HepG2 (cell line): ENCODE measurements at regions not wholly inside any gene's neighbourhood (a gene's known extent, or its start where the extent isn't known, plus 50 kb on each side); places are given as distances from the start of the nearest gene placed in this dataset.

Experiments
- ATAC-seq: fragments of 200-7000 bp; cut with Tn5 transposase; 3 replicates; pipeline ENCODE4 v1.9.1; 2020; ENCODE audit warnings: mild to moderate bottlenecking, moderate library complexity
- BruUV-seq: library from RNA; stranded (reverse); fragments of 400-500 nt; replicated peaks from 2 replicates; lab custom pipeline; 2021; lab: Mats Ljungman, UMichigan
- CTCF ChIA-PET: fragments of 300-600 bp; formaldehyde crosslinking; extraction: SDS; loops from one replicate; lab custom pipeline; 2021; ENCODE audit warnings: low total read pairs, inconsistent platforms, low intra/inter-chr PET ratio; lab: Yijun Ruan, JAX
- POLR2A ChIA-PET: fragments of 350-600 bp; sonication (Branson Sonifier 250); formaldehyde crosslinking; loops from one replicate; lab custom pipeline; 2020; ENCODE audit warnings: antibody characterized with exemption, inconsistent platforms; lab: Yijun Ruan, JAX
- DNase-seq: peaks from one replicate; pipeline ENCODE4 v3.0.0-alpha.2; 2015; ENCODE audit warnings: low spot score
- FAIRE-seq: peaks from 3 replicates; lab custom pipeline; 2011; peaks lifted over from hg19 to GRCh38; lab: Jason Lieb, UNC
- H2AFZ ChIP-seq: one replicate; pipeline ENCODE4 v1.6.1; 2011; ENCODE audit warnings: low read length, inconsistent platforms
- H3K27ac ChIP-seq: fragments of 300-600 bp; 3 replicates; pipeline ENCODE4 v1.8.0; 2011; ENCODE audit warnings: mixed run types, mild to moderate bottlenecking, mixed read lengths, low read length, inconsistent platforms; ENCODE audit not compliant: insufficient read depth; ENCODE audit errors: extremely low read length
- H3K27me3 ChIP-seq, 2 experiments: fragments of 200-600 bp in 1 of 2; 2 replicates in 1 of 2; 3 replicates in 1 of 2; pipeline versions ENCODE4 v1.6.0 to v1.8.0; 2011; ENCODE audit warnings: low read length in 2 of 2, mild to moderate bottlenecking in 2 of 2, moderate library complexity in 2 of 2, inconsistent platforms in 1 of 2; ENCODE audit not compliant: insufficient read depth in 2 of 2, control insufficient read depth in 1 of 2
- H3K36me3 ChIP-seq, 2 experiments: fragments of 200-600 bp in 1 of 2; replicated peaks in 1 of 2; 2 replicates in 1 of 2; 3 replicates in 1 of 2; pipeline versions ENCODE4 v1.5.1 to v1.8.0; 2011; ENCODE audit warnings: low read length in 2 of 2, inconsistent platforms in 1 of 2; ENCODE audit not compliant: insufficient read depth in 2 of 2, control insufficient read depth in 1 of 2
- H3K4me1 ChIP-seq: 2 replicates; pipeline ENCODE4 v1.5.1; 2012; ENCODE audit warnings: low read length, inconsistent platforms; ENCODE audit not compliant: insufficient read depth
- H3K4me2 ChIP-seq: 2 replicates; pipeline ENCODE4 v1.6.0; 2011; ENCODE audit warnings: low read depth, low read length, inconsistent platforms
- H3K4me3 ChIP-seq, 3 experiments: fragments of 200-600 bp in 1 of 3; sonication (generic), shearing (Covaris generic) in 1 of 3; replicated peaks in 1 of 3; 2 replicates each; pipeline ENCODE4 v1.5.1; 2011 to 2016; ENCODE audit warnings: low read length in 3 of 3, inconsistent platforms in 2 of 3, low read depth in 2 of 3, mild to moderate bottlenecking in 2 of 3, control low read depth in 1 of 3, mixed read lengths in 1 of 3; ENCODE audit not compliant: insufficient read depth in 1 of 3
- H3K79me2 ChIP-seq: one replicate; pipeline ENCODE4 v1.6.1; 2011; ENCODE audit warnings: low read length, inconsistent platforms; ENCODE audit not compliant: insufficient read depth
- H3K9ac ChIP-seq: 2 replicates; pipeline ENCODE4 v1.6.0; 2011; ENCODE audit warnings: mild to moderate bottlenecking, low read depth, low read length, inconsistent platforms; ENCODE audit not compliant: insufficient read depth
- H3K9me3 ChIP-seq: 2 replicates; pipeline ENCODE4 v1.5.1; 2012; ENCODE audit warnings: mild to moderate bottlenecking, low read length
- H4K20me1 ChIP-seq: 2 replicates; pipeline ENCODE4 v1.6.0; 2011; ENCODE audit warnings: inconsistent platforms, mild to moderate bottlenecking, low read length, moderate library complexity; ENCODE audit not compliant: insufficient read depth
- HNF4G ChIP-seq, 2 experiments: sonication (generic) in 1 of 2; formaldehyde crosslinking in 1 of 2; IDR thresholded peaks; 2 replicates each; pipeline versions ENCODE4 v1.4.0 to v1.6.1; 2011 to 2020; ENCODE audit warnings: borderline replicate concordance in 2 of 2, low read depth in 2 of 2, mild to moderate bottlenecking in 2 of 2, low read length in 1 of 2, missing genetic modification reagents in 1 of 2, moderate library complexity in 1 of 2
- MAFK ChIP-seq, 2 experiments: IDR thresholded peaks in 1 of 2; conservative IDR thresholded peaks in 1 of 2; 2 replicates each; pipeline ENCODE4 v1.6.1; 2011; ENCODE audit warnings: improper control_type of control experiment in 2 of 2, low read length in 2 of 2
- THYN1 ChIP-seq: sonication (generic); formaldehyde crosslinking; IDR thresholded peaks from 2 replicates; pipeline ENCODE4 v1.8.1; 2023; ENCODE audit warnings: low read depth, mild to moderate bottlenecking, moderate library complexity, missing genetic modification reagents, borderline replicate concordance
- ZMYM3 ChIP-seq: sonication (generic); formaldehyde crosslinking; IDR thresholded peaks from 2 replicates; pipeline ENCODE4 v1.5.1; 2020; ENCODE audit warnings: mild to moderate bottlenecking, missing genetic modification reagents
- ZNF317 ChIP-seq: sonication (generic); formaldehyde crosslinking; IDR thresholded peaks from 2 replicates; pipeline ENCODE4 v1.5.0; 2020; ENCODE audit warnings: mild to moderate bottlenecking, missing genetic modification reagents
- ZNF350 ChIP-seq: sonication (generic); formaldehyde crosslinking; IDR thresholded peaks from 2 replicates; pipeline ENCODE4 v1.4.0; 2020; ENCODE audit warnings: mild to moderate bottlenecking, low read depth, missing genetic modification reagents, borderline replicate concordance
- ZNF556 ChIP-seq: sonication (generic); formaldehyde crosslinking; IDR thresholded peaks from 2 replicates; pipeline ENCODE4 v1.4.0; 2020; ENCODE audit warnings: mild to moderate bottlenecking, missing genetic modification reagents, borderline replicate concordance
- WGBS: methylation state at CpG from one replicate; pipeline ENCODE4 v1.1.6; 2017; ENCODE audit warnings: low lambda C conversion rate; 5-methylcytosine and 5-hydroxymethylcytosine counted together
- in situ Hi-C: cut with HindIII; loops from 2 replicates; pipeline ENCODE4 v1.10.0; 2017; ENCODE audit warnings: low pct_unique_long_range_greater_than_20kb; ENCODE audit not compliant: extremely low pct_ligation_motif_present
- intact Hi-C: fragments of 100-400 bp; cut with micrococcal nuclease; formaldehyde crosslinking; loops from one replicate; pipeline ENCODE4 v1.10.0; 2022; ENCODE audit not compliant: unreplicated experiment
- TF ChIP-seq, protein P1 (sequence below), 2 experiments: sonication (generic) in 1 of 2; formaldehyde crosslinking in 1 of 2; IDR thresholded peaks; 2 replicates each; pipeline versions ENCODE4 v1.4.0 to v1.6.1; 2018 to 2020; ENCODE audit warnings: missing genetic modification reagents in 2 of 2, borderline replicate concordance in 1 of 2, low read depth in 1 of 2, mild to moderate bottlenecking in 1 of 2, missing biosample characterization in 1 of 2
- TF ChIP-seq, protein P2 (sequence below): sonication (generic); formaldehyde crosslinking; IDR thresholded peaks from 2 replicates; pipeline ENCODE4 v1.4.0; 2020; ENCODE audit warnings: missing genetic modification reagents, borderline replicate concordance

DNA sequence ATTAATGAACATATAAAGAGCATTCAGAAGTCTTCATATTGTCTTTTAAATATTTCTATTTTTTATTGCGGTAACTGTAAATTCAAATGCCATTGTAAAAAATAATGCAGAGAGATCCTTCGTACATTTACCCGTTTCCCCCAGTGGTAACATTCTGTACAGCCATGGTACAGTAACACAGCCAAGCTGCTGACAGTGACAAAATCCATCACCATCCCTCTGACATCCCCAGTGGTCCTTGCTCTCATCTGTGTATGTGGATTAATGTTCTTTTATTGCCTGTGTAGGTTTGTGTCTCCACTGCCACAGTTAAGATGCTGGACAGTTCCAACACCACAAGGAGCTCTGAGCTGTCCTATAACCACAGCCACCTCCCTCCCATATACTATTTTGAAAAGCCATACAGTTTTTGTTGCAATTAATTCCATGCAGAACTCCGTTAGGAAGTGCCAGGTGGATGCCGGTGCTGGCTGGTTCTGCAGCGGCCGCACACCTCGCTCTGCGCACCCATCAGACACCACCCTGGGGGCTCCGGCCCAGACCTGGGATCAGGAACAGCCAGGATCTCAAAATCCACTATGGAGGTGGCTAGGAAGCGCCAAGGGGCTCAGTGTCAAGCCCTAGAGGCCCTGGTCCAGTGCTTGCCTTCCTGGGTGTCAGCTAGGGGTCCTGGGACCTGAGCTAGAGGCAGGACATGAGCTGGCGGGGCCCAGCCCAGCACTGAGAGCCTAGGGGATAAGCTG is 93.1 kb upstream of the PMEPA1 start:
- H3K27me3 ChIP-seq: peaks cover 1 to 34% of the 10 kb centered on the region in 2 experiments; a peak in 1 of 5 replicates
- no peak for TF ChIP-seq ZNF317 (CRISPR knock-in tag)
- TF ChIP-seq MAFK (conservative IDR thresholded peaks at IDR 0.05 in 1 of 2, IDR thresholded peaks at IDR 0.05 in 1 of 2; ENCODE audit: low read length in 2 of 2): peak in 1 of 2 experiments; percentile 29; a peak in 1 of 4 replicates
- TF ChIP-seq, all 625 proteins: peak for 1
- ATAC-seq: no peak

DNA sequence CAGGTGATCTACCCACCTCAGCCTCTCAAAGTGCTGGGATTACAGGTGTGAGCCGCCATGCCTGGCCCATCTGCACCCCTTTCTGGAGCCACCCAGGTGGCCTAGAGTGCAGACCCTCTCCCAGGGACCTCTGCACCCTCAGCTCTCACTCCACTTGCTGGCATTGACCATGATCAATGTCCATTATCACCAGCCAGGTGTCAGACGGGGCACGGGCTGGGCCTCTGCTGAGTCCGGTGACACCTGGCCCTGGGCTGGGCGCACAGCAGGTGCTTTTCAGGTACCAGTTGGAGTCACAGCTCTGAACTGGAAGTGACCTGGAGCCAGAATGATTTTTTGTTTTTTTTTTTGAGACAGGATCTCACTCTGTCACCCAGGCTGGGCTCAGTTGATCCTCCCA is 91.8 kb upstream of the PMEPA1 start:
- H3K79me2 ChIP-seq: no peaks in the 10 kb centered on the region
- H3K9ac ChIP-seq: no peak overlapping the region
- no peaks in the 10 kb centered on the region for H3K4me1 ChIP-seq
- 4% methylated on average over 5 of the region's 5 CpGs for WGBS
- DNase-seq: no peak
- intact Hi-C loops (no loop called here), in situ Hi-C loops (no loop called here)
- H2AFZ ChIP-seq: no peak overlapping the region
- TF ChIP-seq HNF4G (IDR thresholded peaks at IDR 0.05; ENCODE audit: borderline replicate concordance, low read depth, low read length) (no peak), HNF4G (CRISPR knock-in tag; IDR thresholded peaks at IDR 0.05; ENCODE audit: borderline replicate concordance, low read depth) (no peak), ZNF350 (no peak), THYN1 (CRISPR knock-in tag) (no peak), ZNF556 (CRISPR knock-in tag) (no peak), ZMYM3 (CRISPR knock-in tag) (no peak)
- TF ChIP-seq, protein P1, sequence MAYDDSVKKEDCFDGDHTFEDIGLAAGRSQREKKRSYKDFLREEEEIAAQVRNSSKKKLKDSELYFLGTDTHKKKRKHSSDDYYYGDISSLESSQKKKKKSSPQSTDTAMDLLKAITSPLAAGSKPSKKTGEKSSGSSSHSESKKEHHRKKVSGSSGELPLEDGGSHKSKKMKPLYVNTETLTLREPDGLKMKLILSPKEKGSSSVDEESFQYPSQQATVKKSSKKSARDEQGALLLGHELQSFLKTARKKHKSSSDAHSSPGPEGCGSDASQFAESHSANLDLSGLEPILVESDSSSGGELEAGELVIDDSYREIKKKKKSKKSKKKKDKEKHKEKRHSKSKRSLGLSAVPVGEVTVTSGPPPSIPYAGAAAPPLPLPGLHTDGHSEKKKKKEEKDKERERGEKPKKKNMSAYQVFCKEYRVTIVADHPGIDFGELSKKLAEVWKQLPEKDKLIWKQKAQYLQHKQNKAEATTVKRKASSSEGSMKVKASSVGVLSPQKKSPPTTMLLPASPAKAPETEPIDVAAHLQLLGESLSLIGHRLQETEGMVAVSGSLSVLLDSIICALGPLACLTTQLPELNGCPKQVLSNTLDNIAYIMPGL (CRISPR knock-in tag; IDR thresholded peaks at IDR 0.05; ENCODE audit: borderline replicate concordance in 1 of 2, low read depth in 1 of 2): no peak
- TF ChIP-seq, protein P2, sequence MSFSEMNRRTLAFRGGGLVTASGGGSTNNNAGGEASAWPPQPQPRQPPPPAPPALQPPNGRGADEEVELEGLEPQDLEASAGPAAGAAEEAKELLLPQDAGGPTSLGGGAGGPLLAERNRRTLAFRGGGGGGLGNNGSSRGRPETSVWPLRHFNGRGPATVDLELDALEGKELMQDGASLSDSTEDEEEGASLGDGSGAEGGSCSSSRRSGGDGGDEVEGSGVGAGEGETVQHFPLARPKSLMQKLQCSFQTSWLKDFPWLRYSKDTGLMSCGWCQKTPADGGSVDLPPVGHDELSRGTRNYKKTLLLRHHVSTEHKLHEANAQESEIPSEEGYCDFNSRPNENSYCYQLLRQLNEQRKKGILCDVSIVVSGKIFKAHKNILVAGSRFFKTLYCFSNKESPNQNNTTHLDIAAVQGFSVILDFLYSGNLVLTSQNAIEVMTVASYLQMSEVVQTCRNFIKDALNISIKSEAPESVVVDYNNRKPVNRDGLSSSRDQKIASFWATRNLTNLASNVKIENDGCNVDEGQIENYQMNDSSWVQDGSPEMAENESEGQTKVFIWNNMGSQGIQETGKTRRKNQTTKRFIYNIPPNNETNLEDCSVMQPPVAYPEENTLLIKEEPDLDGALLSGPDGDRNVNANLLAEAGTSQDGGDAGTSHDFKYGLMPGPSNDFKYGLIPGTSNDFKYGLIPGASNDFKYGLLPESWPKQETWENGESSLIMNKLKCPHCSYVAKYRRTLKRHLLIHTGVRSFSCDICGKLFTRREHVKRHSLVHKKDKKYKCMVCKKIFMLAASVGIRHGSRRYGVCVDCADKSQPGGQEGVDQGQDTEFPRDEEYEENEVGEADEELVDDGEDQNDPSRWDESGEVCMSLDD (CRISPR knock-in tag): no peak
- no peak overlapping the region for H3K4me3 ChIP-seq
- POLR2A ChIA-PET: no interaction called here
- H4K20me1 ChIP-seq: no peaks in the 10 kb centered on the region
- no peaks in the 10 kb centered on the region for H3K36me3 ChIP-seq
- CTCF ChIA-PET: no interaction called here
- ATAC-seq: no peak
- no peak for FAIRE-seq
- H3K9me3 ChIP-seq: no peaks in the 10 kb centered on the region
- H3K27me3 ChIP-seq: peaks cover 1 to 27% of the 10 kb centered on the region in 2 experiments; a peak in 1 of 5 replicates
- no TSS peak for BruUV-seq
- H3K4me2 ChIP-seq: no peak overlapping the region
- H3K27ac ChIP-seq: no peak overlapping the region

More for the DNA sequence above, 93.1 kb upstream of the PMEPA1 start:
- in situ Hi-C loops (no loop called here), intact Hi-C loops (no loop called here)
- Histone ChIP-seq H3K9me3 (no peaks in the 10 kb centered on the region), H3K4me1 (no peaks in the 10 kb centered on the region), H4K20me1 (no peaks in the 10 kb centered on the region), H3K4me3 (no peak overlapping the region), H3K4me2 (no peak overlapping the region), H3K27ac (no peak overlapping the region), H3K36me3 (no peaks in the 10 kb centered on the region), H3K79me2 (no peaks in the 10 kb centered on the region), H3K9ac (no peak overlapping the region), H2AFZ (no peak overlapping the region)
- no TSS peak for BruUV-seq
- WGBS: 32% methylated on average over 10 of the region's 12 CpGs
- DNase-seq (no peak), FAIRE-seq (no peak)
- POLR2A ChIA-PET: no interaction called here
- CTCF ChIA-PET: no interaction called here
